ENCODE measurements at regions not wholly inside any gene's neighbourhood (a gene's known extent, or its start where the extent isn't known, plus 50 kb on each side); places are given as distances from the start of the nearest gene placed in this dataset.

- TF ChIP-seq, protein P1, sequence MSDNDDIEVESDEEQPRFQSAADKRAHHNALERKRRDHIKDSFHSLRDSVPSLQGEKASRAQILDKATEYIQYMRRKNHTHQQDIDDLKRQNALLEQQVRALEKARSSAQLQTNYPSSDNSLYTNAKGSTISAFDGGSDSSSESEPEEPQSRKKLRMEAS (IDR thresholded peaks at IDR 0.05) = no peak
- TF ChIP-seq ZNF274 (IDR thresholded peaks at IDR 0.05; ENCODE audit: low read depth, low read length) (no peak), EGR1 (IDR thresholded peaks at IDR 0.05; ENCODE audit: low read depth) (no peak)
- TF ChIP-seq, protein P2, sequence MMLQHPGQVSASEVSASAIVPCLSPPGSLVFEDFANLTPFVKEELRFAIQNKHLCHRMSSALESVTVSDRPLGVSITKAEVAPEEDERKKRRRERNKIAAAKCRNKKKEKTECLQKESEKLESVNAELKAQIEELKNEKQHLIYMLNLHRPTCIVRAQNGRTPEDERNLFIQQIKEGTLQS (IDR thresholded peaks at IDR 0.05) = no peak
Observed at GRCh38 chr2:180699657-180700361, 280.6 kb upstream of the UBE2E3 start (continued).

GRCh38 chr2:180698668-180699067 is 281.7 kb upstream of the UBE2E3 start:
- H3K27me3 ChIP-seq (ENCODE audit: insufficient read depth, low read length) = no peaks in the 10 kb centered on the region
- H3K9me3 ChIP-seq (ENCODE audit: control insufficient read depth in 1 of 2, insufficient read depth in 1 of 2, low read depth in 1 of 2, low read length in 2 of 2) = no peaks in the 10 kb centered on the region
- no peaks in the 10 kb centered on the region for H3K4me1 ChIP-seq (ENCODE audit: control insufficient read depth in 1 of 2, insufficient read depth in 2 of 2, low read length in 2 of 2)
- H4K20me1 ChIP-seq (ENCODE audit: insufficient read depth) = no peaks in the 10 kb centered on the region
- H3K79me2 ChIP-seq (ENCODE audit: insufficient read depth, low read length) = no peaks in the 10 kb centered on the region
- no peak overlapping the region for H3K9ac ChIP-seq (ENCODE audit: low read length)
- H3K36me3 ChIP-seq (ENCODE audit: control insufficient read depth in 1 of 2, insufficient read depth in 2 of 2, low read length in 2 of 2) = no peaks in the 10 kb centered on the region
- no peaks in the 10 kb centered on the region for H3K9me2 ChIP-seq (ENCODE audit: insufficient read depth)
- no peak overlapping the region for H2AFZ ChIP-seq (ENCODE audit: low read depth, low read length, poor library complexity, severe bottlenecking)
- intact Hi-C loops (cut with micrococcal nuclease) = no loop called here
- RAD21 ChIA-PET (ENCODE audit: low non-redundant PET in 1 of 2, low total read pairs in 2 of 2, uncharacterized antibody in 2 of 2, unreplicated experiment in 2 of 2) = no interaction called here
- H3K27ac ChIP-seq (ENCODE audit: low read depth, low read length) = no peak overlapping the region
- POLR2A ChIA-PET = no interaction called here
- H3K4me3 ChIP-seq (replicated peaks in 1 of 2; ENCODE audit: low read depth in 1 of 2, low read length in 2 of 2) = no peak overlapping the region
- CTCF ChIA-PET = no interaction called here
- no peak for DNase-seq (ENCODE audit: low read depth, low spot score)
- no peak for ATAC-seq
- H3K4me2 ChIP-seq (ENCODE audit: low read length) = no peak overlapping the region
- BruUV-seq (replicated peaks) = no TSS peak
- TF ChIP-seq SP1 (IDR thresholded peaks at IDR 0.05; ENCODE audit: low read depth) (no peak), EZH2phosphoT487 (IDR thresholded peaks at IDR 0.05; ENCODE audit: borderline replicate concordance) (no peak), SRF (IDR thresholded peaks at IDR 0.05; ENCODE audit: low read depth) (no peak), CEBPB (IDR thresholded peaks at IDR 0.05; ENCODE audit: low read depth) (no peak), POLR2AphosphoS5 (IDR thresholded peaks at IDR 0.05; ENCODE audit: low read depth, low read length) (no peak), SIN3A (IDR thresholded peaks at IDR 0.05; ENCODE audit: low read depth) (no peak), TCF7L2 (IDR thresholded peaks at IDR 0.05; ENCODE audit: borderline replicate concordance, extremely low read depth, insufficient read depth, insufficient read length) (no peak), EZH2 (IDR thresholded peaks at IDR 0.05) (no peak), POLR2A (IDR thresholded peaks at IDR 0.05; ENCODE audit: borderline replicate concordance, extremely low read depth, insufficient read depth, insufficient read length) (no peak), EGR1 (IDR thresholded peaks at IDR 0.05; ENCODE audit: low read depth) (no peak)
- TF ChIP-seq, protein P1 (IDR thresholded peaks at IDR 0.05) = no peak
- TF ChIP-seq, protein P2 (IDR thresholded peaks at IDR 0.05) = no peak
- TF ChIP-seq, protein P3, sequence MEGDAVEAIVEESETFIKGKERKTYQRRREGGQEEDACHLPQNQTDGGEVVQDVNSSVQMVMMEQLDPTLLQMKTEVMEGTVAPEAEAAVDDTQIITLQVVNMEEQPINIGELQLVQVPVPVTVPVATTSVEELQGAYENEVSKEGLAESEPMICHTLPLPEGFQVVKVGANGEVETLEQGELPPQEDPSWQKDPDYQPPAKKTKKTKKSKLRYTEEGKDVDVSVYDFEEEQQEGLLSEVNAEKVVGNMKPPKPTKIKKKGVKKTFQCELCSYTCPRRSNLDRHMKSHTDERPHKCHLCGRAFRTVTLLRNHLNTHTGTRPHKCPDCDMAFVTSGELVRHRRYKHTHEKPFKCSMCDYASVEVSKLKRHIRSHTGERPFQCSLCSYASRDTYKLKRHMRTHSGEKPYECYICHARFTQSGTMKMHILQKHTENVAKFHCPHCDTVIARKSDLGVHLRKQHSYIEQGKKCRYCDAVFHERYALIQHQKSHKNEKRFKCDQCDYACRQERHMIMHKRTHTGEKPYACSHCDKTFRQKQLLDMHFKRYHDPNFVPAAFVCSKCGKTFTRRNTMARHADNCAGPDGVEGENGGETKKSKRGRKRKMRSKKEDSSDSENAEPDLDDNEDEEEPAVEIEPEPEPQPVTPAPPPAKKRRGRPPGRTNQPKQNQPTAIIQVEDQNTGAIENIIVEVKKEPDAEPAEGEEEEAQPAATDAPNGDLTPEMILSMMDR (IDR thresholded peaks at IDR 0.05 in 2 of 3, conservative IDR thresholded peaks at IDR 0.05 in 1 of 3; ENCODE audit: borderline replicate concordance in 1 of 3, insufficient read depth in 1 of 3, low read depth in 2 of 3, low read length in 2 of 3) = no peak
- TF ChIP-seq, protein P4, sequence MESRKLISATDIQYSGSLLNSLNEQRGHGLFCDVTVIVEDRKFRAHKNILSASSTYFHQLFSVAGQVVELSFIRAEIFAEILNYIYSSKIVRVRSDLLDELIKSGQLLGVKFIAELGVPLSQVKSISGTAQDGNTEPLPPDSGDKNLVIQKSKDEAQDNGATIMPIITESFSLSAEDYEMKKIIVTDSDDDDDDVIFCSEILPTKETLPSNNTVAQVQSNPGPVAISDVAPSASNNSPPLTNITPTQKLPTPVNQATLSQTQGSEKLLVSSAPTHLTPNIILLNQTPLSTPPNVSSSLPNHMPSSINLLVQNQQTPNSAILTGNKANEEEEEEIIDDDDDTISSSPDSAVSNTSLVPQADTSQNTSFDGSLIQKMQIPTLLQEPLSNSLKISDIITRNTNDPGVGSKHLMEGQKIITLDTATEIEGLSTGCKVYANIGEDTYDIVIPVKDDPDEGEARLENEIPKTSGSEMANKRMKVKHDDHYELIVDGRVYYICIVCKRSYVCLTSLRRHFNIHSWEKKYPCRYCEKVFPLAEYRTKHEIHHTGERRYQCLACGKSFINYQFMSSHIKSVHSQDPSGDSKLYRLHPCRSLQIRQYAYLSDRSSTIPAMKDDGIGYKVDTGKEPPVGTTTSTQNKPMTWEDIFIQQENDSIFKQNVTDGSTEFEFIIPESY (IDR thresholded peaks at IDR 0.05; ENCODE audit: extremely low read depth, insufficient replicate concordance, low read length) = no peak
